AG09309 (cell line): ENCODE measurements at regions not wholly inside any gene's neighbourhood (a gene's known extent, or its start where the extent isn't known, plus 50 kb on each side); places are given as distances from the start of the nearest gene placed in this dataset.
A peak's percentile ranks its signal among the peaks of the same experiment; 100 is the strongest.

Source experiments
- DNase-seq: peaks from one replicate; pipeline ENCODE4 v3.0.0-alpha.2; 2010; ENCODE audit warnings: low read depth
- H3K4me3 ChIP-seq: 2 replicates; pipeline ENCODE4 v1.5.1; 2011; ENCODE audit warnings: mild to moderate bottlenecking, low read depth, low read length, moderate library complexity; ENCODE audit not compliant: control insufficient read depth
- TF ChIP-seq, protein P1 (sequence below): IDR thresholded peaks from 2 replicates; pipeline ENCODE4 v1.5.1; 2011; ENCODE audit warnings: mild to moderate bottlenecking, low read depth, low read length, inconsistent platforms; ENCODE audit not compliant: insufficient read depth, control insufficient read depth; ENCODE audit errors: missing control alignments

GRCh38 chr18:10226971-10227370, 227.5 kb upstream of the APCDD1 start:
- H3K4me3 ChIP-seq: no peak overlapping the region
- DNase-seq: no peak
- TF ChIP-seq, protein P1, sequence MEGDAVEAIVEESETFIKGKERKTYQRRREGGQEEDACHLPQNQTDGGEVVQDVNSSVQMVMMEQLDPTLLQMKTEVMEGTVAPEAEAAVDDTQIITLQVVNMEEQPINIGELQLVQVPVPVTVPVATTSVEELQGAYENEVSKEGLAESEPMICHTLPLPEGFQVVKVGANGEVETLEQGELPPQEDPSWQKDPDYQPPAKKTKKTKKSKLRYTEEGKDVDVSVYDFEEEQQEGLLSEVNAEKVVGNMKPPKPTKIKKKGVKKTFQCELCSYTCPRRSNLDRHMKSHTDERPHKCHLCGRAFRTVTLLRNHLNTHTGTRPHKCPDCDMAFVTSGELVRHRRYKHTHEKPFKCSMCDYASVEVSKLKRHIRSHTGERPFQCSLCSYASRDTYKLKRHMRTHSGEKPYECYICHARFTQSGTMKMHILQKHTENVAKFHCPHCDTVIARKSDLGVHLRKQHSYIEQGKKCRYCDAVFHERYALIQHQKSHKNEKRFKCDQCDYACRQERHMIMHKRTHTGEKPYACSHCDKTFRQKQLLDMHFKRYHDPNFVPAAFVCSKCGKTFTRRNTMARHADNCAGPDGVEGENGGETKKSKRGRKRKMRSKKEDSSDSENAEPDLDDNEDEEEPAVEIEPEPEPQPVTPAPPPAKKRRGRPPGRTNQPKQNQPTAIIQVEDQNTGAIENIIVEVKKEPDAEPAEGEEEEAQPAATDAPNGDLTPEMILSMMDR: no peak

DNA sequence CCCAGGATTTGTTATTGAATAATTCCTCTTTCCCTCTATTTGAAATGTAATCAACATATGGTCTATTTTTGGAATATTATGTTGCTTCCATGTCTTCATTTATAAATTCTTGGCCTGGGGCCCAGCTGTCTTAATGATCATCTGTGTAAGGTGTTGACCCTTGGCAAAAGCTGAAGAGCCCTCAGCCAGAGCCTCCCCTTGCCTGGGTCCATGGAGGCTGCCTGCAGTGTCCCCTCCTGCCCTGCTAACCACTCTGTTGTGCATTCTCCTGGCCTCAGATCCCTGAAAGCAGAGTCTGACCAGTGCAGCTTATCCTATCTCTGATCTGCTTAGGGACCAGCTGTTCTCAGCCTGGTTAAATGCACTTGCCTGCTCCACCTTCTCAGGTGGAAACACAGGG, 226.1 kb upstream of the APCDD1 start:
- TF ChIP-seq, protein P1: no peak
- H3K4me3 ChIP-seq: no peak overlapping the region
- no peak for DNase-seq

GRCh38 chr18:10229458-10229857, 225.0 kb upstream of the APCDD1 start:
- H3K4me3 ChIP-seq: no peak overlapping the region
- DNase-seq: no peak
- TF ChIP-seq, protein P1: no peak

DNA sequence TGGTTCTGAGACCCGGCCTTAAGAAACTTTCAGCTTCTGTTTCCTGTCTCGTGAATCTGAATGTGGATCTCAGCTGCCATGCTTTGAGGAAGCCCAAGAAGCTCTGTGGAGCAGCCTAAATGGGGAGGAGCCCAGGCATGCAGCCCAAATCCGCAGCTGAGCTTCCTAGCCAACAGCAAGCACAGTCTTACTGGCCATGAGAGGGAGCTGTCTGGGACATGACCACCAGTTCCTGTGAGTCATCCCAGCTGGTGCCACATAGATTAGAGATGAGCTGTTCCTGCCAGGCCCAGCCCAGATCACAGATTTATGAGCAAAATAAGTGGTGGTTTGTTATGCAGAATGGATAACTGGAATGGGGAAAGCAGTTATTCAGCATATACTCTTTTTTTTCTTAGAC, 224.4 kb upstream of the APCDD1 start:
- no peak overlapping the region for H3K4me3 ChIP-seq
- TF ChIP-seq, protein P1: peak; percentile 53
- DNase-seq: peak; percentile 78

DNA sequence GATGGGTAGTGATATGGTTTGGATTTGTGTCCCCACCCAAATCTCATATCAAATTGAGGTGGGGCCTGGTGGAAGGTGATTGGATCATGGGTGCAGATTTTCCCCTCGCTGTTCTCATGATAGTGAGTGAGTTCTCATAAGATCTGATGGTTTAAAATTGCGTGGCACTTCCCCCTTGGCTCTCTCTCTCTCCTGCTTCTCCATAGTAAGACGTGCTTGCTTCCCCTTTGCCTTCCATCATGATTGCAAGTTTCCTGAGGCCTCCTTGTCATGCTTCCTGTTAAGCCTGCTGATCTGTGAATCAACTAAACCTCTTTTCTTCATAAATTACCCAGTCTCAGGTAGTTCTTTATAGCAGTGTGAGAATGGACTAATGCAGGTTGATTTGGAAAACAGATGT, 223.2 kb upstream of the APCDD1 start:
- TF ChIP-seq, protein P1: no peak
- DNase-seq: no peak
- no peak overlapping the region for H3K4me3 ChIP-seq

GRCh38 chr18:10232062-10232461, 222.4 kb upstream of the APCDD1 start:
- H3K4me3 ChIP-seq: no peak overlapping the region
- TF ChIP-seq, protein P1: no peak
- no peak for DNase-seq
